ENCODE measurements at regions not wholly inside any gene's neighbourhood (a gene's known extent, or its start where the extent isn't known, plus 50 kb on each side); places are given as distances from the start of the nearest gene placed in this dataset.

DNA sequence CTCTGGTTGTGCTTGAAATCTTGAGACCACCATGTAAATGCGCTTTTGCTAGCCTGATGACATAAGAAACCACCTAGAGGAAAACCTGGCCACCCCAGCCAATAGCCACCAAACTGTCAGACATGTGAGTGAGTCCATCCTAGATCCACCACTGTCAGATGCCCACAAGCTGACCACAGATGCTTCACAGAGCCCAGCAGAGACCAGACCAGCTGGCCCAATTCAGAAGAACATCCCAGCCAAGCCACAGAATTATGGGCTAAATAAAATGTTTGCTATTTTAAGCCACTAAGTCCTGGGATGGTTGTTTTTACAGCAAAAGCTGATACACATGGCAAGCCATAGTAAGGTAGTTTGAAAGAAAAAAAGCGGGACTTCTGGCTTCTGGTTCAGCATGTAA is 425.3 kb downstream of the KIF16B start:
- H3K36me3 ChIP-seq (ENCODE audit: control insufficient read depth, insufficient read depth, low read length): no peaks in the 10 kb centered on the region
- ATAC-seq (ENCODE audit: low read depth in 2 of 2) (no peak), DNase-seq (no peak)
- H3K4me3 ChIP-seq (ENCODE audit: low read depth, low read length): no peak overlapping the region
- no peaks in the 10 kb centered on the region for H3K36me3 Mint-ChIP-seq
- no peak overlapping the region for H3K4me3 Mint-ChIP-seq
- no peak overlapping the region for H3K27ac Mint-ChIP-seq
- no peak overlapping the region for H3K27ac ChIP-seq (ENCODE audit: insufficient read depth, low read length, poor library complexity, severe bottlenecking)
- H3K9me3 ChIP-seq (ENCODE audit: control insufficient read depth in 2 of 2, low read length in 2 of 2): no peaks in the 10 kb centered on the region
- H3K4me1 Mint-ChIP-seq: no peaks in the 10 kb centered on the region
- peaks cover 0 to 7% (median 3%) of the 10 kb centered on the region in 7 donors for H3K9me3 Mint-ChIP-seq
- H3K27me3 ChIP-seq (ENCODE audit: control insufficient read depth, insufficient read depth, low read length): no peaks in the 10 kb centered on the region
- H3K4me1 ChIP-seq (ENCODE audit: control insufficient read depth, insufficient read depth, low read length, poor library complexity, severe bottlenecking): no peaks in the 10 kb centered on the region
- no peaks in the 10 kb centered on the region for H3K27me3 Mint-ChIP-seq

DNA sequence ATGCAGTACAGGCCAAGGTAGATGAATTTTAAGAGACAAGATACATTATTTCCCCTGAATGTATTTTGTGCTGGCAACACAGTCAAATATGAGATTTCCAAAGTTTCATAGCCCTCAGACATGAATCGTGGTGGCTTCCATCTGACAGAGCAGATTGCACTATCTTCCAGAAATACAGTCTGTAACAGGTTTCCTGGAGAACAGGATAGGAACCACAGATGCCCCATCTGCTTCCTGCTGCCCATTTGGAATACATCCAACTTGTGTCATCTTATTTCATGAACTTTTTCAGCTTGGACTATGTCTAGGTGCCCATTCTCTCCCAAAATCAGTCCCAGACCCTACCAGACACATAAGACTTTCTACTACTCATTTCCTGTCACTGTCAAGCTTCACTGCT is 426.0 kb downstream of the KIF16B start:
- H3K9me3 Mint-ChIP-seq: peaks cover 0 to 10% (median 3%) of the 10 kb centered on the region in 7 donors
- no peaks in the 10 kb centered on the region for H3K36me3 Mint-ChIP-seq
- no peak overlapping the region for H3K27ac Mint-ChIP-seq
- H3K4me1 Mint-ChIP-seq: no peaks in the 10 kb centered on the region
- DNase-seq (no peak), ATAC-seq (ENCODE audit: low read depth in 2 of 2) (no peak)
- H3K4me1 ChIP-seq (ENCODE audit: control insufficient read depth, insufficient read depth, low read length, poor library complexity, severe bottlenecking): no peaks in the 10 kb centered on the region
- no peaks in the 10 kb centered on the region for H3K27me3 ChIP-seq (ENCODE audit: control insufficient read depth, insufficient read depth, low read length)
- no peak overlapping the region for H3K27ac ChIP-seq (ENCODE audit: insufficient read depth, low read length, poor library complexity, severe bottlenecking)
- no peaks in the 10 kb centered on the region for H3K36me3 ChIP-seq (ENCODE audit: control insufficient read depth, insufficient read depth, low read length)
- no peaks in the 10 kb centered on the region for H3K9me3 ChIP-seq (ENCODE audit: control insufficient read depth in 2 of 2, low read length in 2 of 2)
- no peak overlapping the region for H3K4me3 Mint-ChIP-seq
- no peak overlapping the region for H3K4me3 ChIP-seq (ENCODE audit: low read depth, low read length)
- H3K27me3 Mint-ChIP-seq: no peaks in the 10 kb centered on the region

DNA sequence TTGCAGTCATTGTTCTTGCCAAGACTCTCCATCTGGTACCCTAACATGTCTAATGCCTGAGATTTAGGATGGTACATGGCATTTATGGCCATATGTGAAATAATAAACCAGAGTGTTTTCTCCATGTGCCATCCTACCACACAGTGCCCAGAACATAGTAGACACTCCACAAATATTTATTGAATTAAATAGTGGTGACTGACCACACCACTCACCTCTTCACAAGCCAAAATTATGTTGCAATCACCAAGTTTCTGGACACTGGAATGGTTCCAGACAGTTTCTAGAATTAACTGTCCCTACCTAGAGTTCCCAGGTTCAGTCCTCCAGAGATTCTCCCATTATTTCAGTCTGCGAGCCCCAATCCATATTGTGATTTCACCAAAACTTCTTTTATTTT is 427.3 kb downstream of the KIF16B start:
- Mint-ChIP-seq H3K9me3 (peaks cover 0 to 11% (median 3%) of the 10 kb centered on the region in 7 donors), H3K36me3 (no peaks in the 10 kb centered on the region), H3K27me3 (no peaks in the 10 kb centered on the region), H3K4me3 (no peak overlapping the region), H3K4me1 (no peaks in the 10 kb centered on the region), H3K27ac (no peak overlapping the region)
- Histone ChIP-seq H3K36me3 (ENCODE audit: control insufficient read depth, insufficient read depth, low read length) (no peaks in the 10 kb centered on the region), H3K27ac (ENCODE audit: insufficient read depth, low read length, poor library complexity, severe bottlenecking) (no peak overlapping the region), H3K9me3 (ENCODE audit: control insufficient read depth in 2 of 2, low read length in 2 of 2) (no peaks in the 10 kb centered on the region), H3K4me3 (ENCODE audit: low read depth, low read length) (no peak overlapping the region), H3K27me3 (ENCODE audit: control insufficient read depth, insufficient read depth, low read length) (no peaks in the 10 kb centered on the region), H3K4me1 (ENCODE audit: control insufficient read depth, insufficient read depth, low read length, poor library complexity, severe bottlenecking) (no peaks in the 10 kb centered on the region)
- DNase-seq (no peak), ATAC-seq (ENCODE audit: low read depth in 2 of 2) (no peak)

DNA sequence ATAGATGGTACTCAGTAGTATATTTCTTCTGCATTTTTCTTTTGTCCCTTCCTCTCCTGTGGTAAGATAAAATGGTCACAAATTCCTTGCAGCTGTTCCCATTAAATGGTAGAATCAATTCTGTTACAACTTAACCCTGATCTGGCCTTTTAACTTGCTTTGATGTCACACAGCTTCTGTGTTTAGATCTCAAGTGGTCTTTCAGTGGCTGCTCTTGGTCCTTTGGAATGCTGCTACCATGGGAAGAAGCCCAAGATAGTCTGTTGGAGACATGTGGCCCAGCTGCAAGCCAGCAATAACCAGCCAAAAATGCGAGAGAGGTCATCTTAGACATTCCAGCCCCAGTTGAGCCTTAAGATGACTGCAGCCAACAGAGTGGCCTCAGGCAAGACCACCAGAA is 429.7 kb downstream of the KIF16B start:
- H3K4me1 Mint-ChIP-seq: no peaks in the 10 kb centered on the region
- no peak overlapping the region for H3K27ac Mint-ChIP-seq
- H3K27me3 Mint-ChIP-seq: no peaks in the 10 kb centered on the region

DNA sequence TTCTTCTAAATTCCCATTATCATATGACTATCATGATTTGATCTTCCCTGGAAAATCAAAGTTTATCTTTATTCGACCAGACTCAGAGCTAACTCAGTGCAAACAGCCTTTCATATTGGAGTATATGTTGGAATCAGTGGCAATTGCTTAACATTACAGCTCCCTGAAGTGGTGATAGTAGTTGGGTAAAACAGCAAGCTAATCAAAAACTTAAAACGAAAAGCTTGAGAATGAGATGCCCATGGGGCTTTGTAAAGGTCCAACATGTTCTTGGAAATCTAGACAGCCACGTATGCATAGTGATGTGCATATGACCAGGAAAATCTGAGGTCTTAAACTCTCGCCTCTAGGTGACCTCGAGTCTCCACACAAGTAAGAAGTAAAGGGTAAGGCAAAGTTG is 437.6 kb downstream of the KIF16B start:
- Mint-ChIP-seq H3K9me3 (peaks cover 2 to 16% (median 9%) of the 10 kb centered on the region in 7 donors), H3K27me3 (no peaks in the 10 kb centered on the region), H3K4me3 (no peak overlapping the region), H3K4me1 (no peaks in the 10 kb centered on the region), H3K36me3 (no peaks in the 10 kb centered on the region), H3K27ac (no peak overlapping the region)
- Histone ChIP-seq H3K27ac (ENCODE audit: insufficient read depth, low read length, poor library complexity, severe bottlenecking) (no peak overlapping the region), H3K4me1 (ENCODE audit: control insufficient read depth, insufficient read depth, low read length, poor library complexity, severe bottlenecking) (no peaks in the 10 kb centered on the region), H3K4me3 (ENCODE audit: low read depth, low read length) (no peak overlapping the region), H3K9me3 (ENCODE audit: control insufficient read depth in 2 of 2, low read length in 2 of 2) (peaks cover 0 to 5% of the 10 kb centered on the region in 2 experiments), H3K27me3 (ENCODE audit: control insufficient read depth, insufficient read depth, low read length) (no peaks in the 10 kb centered on the region), H3K36me3 (ENCODE audit: control insufficient read depth, insufficient read depth, low read length) (no peaks in the 10 kb centered on the region)
- DNase-seq (no peak), ATAC-seq (ENCODE audit: low read depth in 2 of 2) (no peak)

More for the DNA sequence above, 429.7 kb downstream of the KIF16B start:
- Histone ChIP-seq H3K4me1 (ENCODE audit: control insufficient read depth, insufficient read depth, low read length, poor library complexity, severe bottlenecking) (no peaks in the 10 kb centered on the region), H3K27ac (ENCODE audit: insufficient read depth, low read length, poor library complexity, severe bottlenecking) (no peak overlapping the region), H3K27me3 (ENCODE audit: control insufficient read depth, insufficient read depth, low read length) (no peaks in the 10 kb centered on the region), H3K36me3 (ENCODE audit: control insufficient read depth, insufficient read depth, low read length) (no peaks in the 10 kb centered on the region), H3K4me3 (ENCODE audit: low read depth, low read length) (no peak overlapping the region), H3K9me3 (ENCODE audit: control insufficient read depth in 2 of 2, low read length in 2 of 2) (no peaks in the 10 kb centered on the region)
- ATAC-seq (ENCODE audit: low read depth in 2 of 2): no peak
- no peak for DNase-seq
- Mint-ChIP-seq H3K36me3 (no peaks in the 10 kb centered on the region), H3K9me3 (peaks cover 0 to 11% (median 1%) of the 10 kb centered on the region in 7 donors), H3K4me3 (no peak overlapping the region)

DNA sequence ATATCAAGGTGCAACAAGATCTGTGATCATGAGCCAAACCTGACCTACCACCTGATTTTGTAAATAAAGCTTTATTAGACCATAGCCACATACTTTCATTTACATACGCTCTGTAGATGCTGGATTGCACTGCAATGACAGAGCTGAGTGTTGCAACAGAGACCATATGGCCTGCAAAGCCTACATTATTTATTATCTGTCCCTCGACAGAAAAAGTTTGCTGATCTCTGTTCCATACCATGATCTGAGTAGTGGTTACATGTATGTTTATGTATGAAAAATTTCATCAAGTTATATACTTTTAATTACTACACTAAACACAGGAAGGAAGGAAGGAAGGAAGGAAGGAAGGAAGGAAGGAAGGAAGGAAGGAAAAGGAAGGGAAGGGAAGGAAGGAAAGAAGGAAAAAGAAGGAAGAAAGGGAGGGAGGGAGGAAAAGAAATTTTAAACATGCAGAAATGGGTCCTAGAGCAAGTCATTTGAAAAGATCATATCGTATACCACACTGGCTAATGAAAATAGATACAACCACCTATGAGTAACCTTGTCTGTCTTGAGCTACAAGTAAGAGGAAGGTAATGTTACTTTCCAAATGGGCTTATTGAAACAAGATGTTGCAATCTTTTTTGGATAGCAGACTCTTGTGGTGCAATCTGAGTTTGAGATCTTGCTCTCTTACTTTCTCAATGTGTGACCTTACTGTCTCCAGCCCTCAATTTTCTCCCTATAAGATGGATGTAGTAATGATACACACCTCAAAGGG is 441.0 kb downstream of the KIF16B start:
- H3K27me3 Mint-ChIP-seq: no peaks in the 10 kb centered on the region
- H3K9me3 Mint-ChIP-seq: peaks cover 2 to 16% (median 11%) of the 10 kb centered on the region in 7 donors
- Histone ChIP-seq H3K9me3 (ENCODE audit: control insufficient read depth in 2 of 2, low read length in 2 of 2) (peaks cover 0 to 5% of the 10 kb centered on the region in 2 experiments), H3K27me3 (ENCODE audit: control insufficient read depth, insufficient read depth, low read length) (no peaks in the 10 kb centered on the region), H3K4me3 (ENCODE audit: low read depth, low read length) (no peak overlapping the region), H3K36me3 (ENCODE audit: control insufficient read depth, insufficient read depth, low read length) (no peaks in the 10 kb centered on the region), H3K27ac (ENCODE audit: insufficient read depth, low read length, poor library complexity, severe bottlenecking) (no peak overlapping the region), H3K4me1 (ENCODE audit: control insufficient read depth, insufficient read depth, low read length, poor library complexity, severe bottlenecking) (no peaks in the 10 kb centered on the region)
- ATAC-seq (ENCODE audit: low read depth in 2 of 2) (no peak), DNase-seq (no peak)
- no peaks in the 10 kb centered on the region for H3K4me1 Mint-ChIP-seq
- H3K4me3 Mint-ChIP-seq: no peak overlapping the region
- H3K36me3 Mint-ChIP-seq: no peaks in the 10 kb centered on the region
- no peak overlapping the region for H3K27ac Mint-ChIP-seq

DNA sequence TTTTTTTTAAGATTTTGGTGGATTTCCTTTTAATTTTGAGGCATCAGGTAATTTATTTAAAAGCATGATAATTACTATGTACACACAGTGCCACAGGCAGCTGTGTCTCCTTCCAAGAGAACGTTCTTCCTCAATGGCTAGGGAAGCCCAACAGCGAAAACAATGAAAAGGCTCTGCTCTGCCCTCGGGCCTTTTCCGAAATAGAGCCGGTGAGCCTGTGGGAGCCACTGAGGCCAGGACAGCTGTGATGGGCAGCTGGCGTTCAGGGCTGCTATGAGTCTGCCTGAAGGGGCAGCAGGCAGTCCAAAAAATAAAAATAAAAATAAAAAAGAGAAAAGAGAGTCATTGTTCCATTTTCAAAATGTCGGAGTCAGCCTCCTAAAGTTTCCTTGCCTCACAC is 443.8 kb downstream of the KIF16B start:
- Histone ChIP-seq H3K36me3 (ENCODE audit: control insufficient read depth, insufficient read depth, low read length) (no peaks in the 10 kb centered on the region), H3K4me1 (ENCODE audit: control insufficient read depth, insufficient read depth, low read length, poor library complexity, severe bottlenecking) (no peaks in the 10 kb centered on the region), H3K27me3 (ENCODE audit: control insufficient read depth, insufficient read depth, low read length) (no peaks in the 10 kb centered on the region), H3K4me3 (ENCODE audit: low read depth, low read length) (no peak overlapping the region), H3K9me3 (ENCODE audit: control insufficient read depth in 2 of 2, low read length in 2 of 2) (peaks cover 0 to 5% of the 10 kb centered on the region in 2 experiments), H3K27ac (ENCODE audit: insufficient read depth, low read length, poor library complexity, severe bottlenecking) (no peak overlapping the region)
- Mint-ChIP-seq H3K9me3 (peaks cover 2 to 13% (median 7%) of the 10 kb centered on the region in 7 donors), H3K4me3 (no peak overlapping the region), H3K27ac (no peak overlapping the region), H3K27me3 (no peaks in the 10 kb centered on the region), H3K4me1 (no peaks in the 10 kb centered on the region), H3K36me3 (no peaks in the 10 kb centered on the region)
- ATAC-seq (ENCODE audit: low read depth in 2 of 2) (no peak), DNase-seq (no peak)

DNA sequence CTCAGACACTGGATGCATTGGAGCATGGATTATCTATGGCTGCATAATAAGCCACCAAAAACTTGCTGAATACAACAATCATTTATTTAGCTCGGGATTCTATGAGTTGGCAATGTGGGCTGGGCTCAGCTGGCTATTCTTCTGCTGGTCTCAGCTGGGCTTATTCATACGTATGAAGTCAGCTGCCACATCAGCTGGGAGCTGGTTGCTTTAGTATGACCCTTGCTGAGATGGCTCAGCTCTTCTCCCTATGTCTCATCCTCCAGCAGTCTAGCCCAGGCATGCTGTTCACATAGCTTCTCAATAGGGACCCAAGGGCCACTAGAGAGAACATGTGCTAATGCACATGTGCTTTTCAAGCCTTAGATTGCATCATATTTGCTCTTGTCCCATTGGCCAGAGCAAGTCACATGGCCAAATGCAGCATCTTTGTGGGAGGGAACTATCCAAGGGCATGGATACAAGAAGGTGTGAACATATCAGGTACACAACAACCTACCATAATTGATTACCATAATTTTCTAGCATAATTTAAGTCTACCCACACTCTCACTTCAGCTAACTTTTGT is 444.6 kb downstream of the KIF16B start:
- Mint-ChIP-seq H3K27me3 (no peaks in the 10 kb centered on the region), H3K36me3 (no peaks in the 10 kb centered on the region), H3K4me1 (no peaks in the 10 kb centered on the region), H3K9me3 (peaks cover 0 to 13% (median 7%) of the 10 kb centered on the region in 7 donors), H3K27ac (no peak overlapping the region), H3K4me3 (no peak overlapping the region)
- DNase-seq (no peak), ATAC-seq (ENCODE audit: low read depth in 2 of 2) (no peak)
- no peak overlapping the region for H3K4me3 ChIP-seq (ENCODE audit: low read depth, low read length)
- peaks cover 0 to 1% of the 10 kb centered on the region in 2 experiments for H3K9me3 ChIP-seq (ENCODE audit: control insufficient read depth in 2 of 2, low read length in 2 of 2)
- H3K4me1 ChIP-seq (ENCODE audit: control insufficient read depth, insufficient read depth, low read length, poor library complexity, severe bottlenecking): no peaks in the 10 kb centered on the region
- no peaks in the 10 kb centered on the region for H3K27me3 ChIP-seq (ENCODE audit: control insufficient read depth, insufficient read depth, low read length)
- no peaks in the 10 kb centered on the region for H3K36me3 ChIP-seq (ENCODE audit: control insufficient read depth, insufficient read depth, low read length)
- H3K27ac ChIP-seq (ENCODE audit: insufficient read depth, low read length, poor library complexity, severe bottlenecking): no peak overlapping the region
